GM12891 (cell line): ENCODE measurements at regions not wholly inside any gene's neighbourhood (a gene's known extent, or its start where the extent isn't known, plus 50 kb on each side); places are given as distances from the start of the nearest gene placed in this dataset.

Experiments used
- DNase-seq: peaks from one replicate; pipeline ENCODE4 v3.0.0; 2011; ENCODE audit warnings: low spot score; ENCODE audit not compliant: insufficient read length
- FAIRE-seq: peaks from 2 replicates; lab custom pipeline; 2011; peaks lifted over from hg19 to GRCh38; lab: Jason Lieb, UNC
- PAX5 ChIP-seq: IDR thresholded peaks from 2 replicates; pipeline ENCODE4 v1.6.1; 2011; ENCODE audit warnings: low read length, moderate library complexity, mild to moderate bottlenecking; ENCODE audit not compliant: insufficient read depth, severe bottlenecking
- POLR2A ChIP-seq: IDR thresholded peaks from 2 replicates; pipeline ENCODE4 v1.6.1; 2011; ENCODE audit warnings: low read depth, low read length, control low read depth
- POLR2AphosphoS5 ChIP-seq: IDR thresholded peaks from 2 replicates; pipeline ENCODE4 v1.6.1; 2011; ENCODE audit warnings: low read depth, low read length, control low read depth
- POU2F2 ChIP-seq: IDR thresholded peaks from 2 replicates; pipeline ENCODE4 v1.6.1; 2011; ENCODE audit warnings: low read depth, mild to moderate bottlenecking, control low read depth, low read length, moderate library complexity
- SPI1 ChIP-seq: IDR thresholded peaks from 2 replicates; pipeline ENCODE4 v1.6.1; 2011; ENCODE audit warnings: low read depth, low read length, control low read depth
- TAF1 ChIP-seq: IDR thresholded peaks from 2 replicates; pipeline ENCODE4 v1.6.1; 2011; ENCODE audit warnings: low read depth, low read length, control low read depth

- TF ChIP-seq POLR2A (no peak), PAX5 (no peak), SPI1 (no peak), POLR2AphosphoS5 (no peak), TAF1 (no peak), POU2F2 (no peak)
- FAIRE-seq, result no peak
- no peak for DNase-seq
Observed at GRCh38 chr5:53825016-53825415, 264.6 kb downstream of the NDUFS4 start.

- FAIRE-seq, result no peak
- no peak for DNase-seq
- TF ChIP-seq SPI1 (no peak), TAF1 (no peak), POU2F2 (no peak), POLR2AphosphoS5 (no peak), PAX5 (no peak), POLR2A (no peak)
Observed at GRCh38 chr5:53825926-53826325, 265.5 kb downstream of the NDUFS4 start.

GRCh38 chr5:53826504-53826903 is 266.1 kb downstream of the NDUFS4 start:
- no peak for TF ChIP-seq PAX5
- no peak for TF ChIP-seq TAF1
- TF ChIP-seq SPI1, result no peak
- FAIRE-seq (no peak), DNase-seq (no peak)

- no peak for FAIRE-seq
Observed at GRCh38 chr5:53827211-53827651, 266.8 kb downstream of the NDUFS4 start.

GRCh38 chr5:53831496-53831895 is 271.1 kb downstream of the NDUFS4 start:
- no peak for FAIRE-seq
- DNase-seq, result no peak
- TF ChIP-seq PAX5 (no peak), SPI1 (no peak), POLR2AphosphoS5 (no peak), POU2F2 (no peak), POLR2A (no peak), TAF1 (no peak)

More at GRCh38 chr5:53827211-53827651, 266.8 kb downstream of the NDUFS4 start:
- TF ChIP-seq TAF1 (no peak), POLR2AphosphoS5 (no peak), SPI1 (no peak), PAX5 (no peak)
- no peak for DNase-seq
